HepG2 (cell line): ENCODE measurements at regions not wholly inside any gene's neighbourhood (a gene's known extent, or its start where the extent isn't known, plus 50 kb on each side); places are given as distances from the start of the nearest gene placed in this dataset.

ENCODE experiments used
- ATAC-seq: fragments of 200-7000 bp; cut with Tn5 transposase; 3 replicates; pipeline ENCODE4 v1.9.1; 2020; ENCODE audit warnings: mild to moderate bottlenecking, moderate library complexity
- BruUV-seq: library from RNA; stranded (reverse); fragments of 400-500 nt; replicated peaks from 2 replicates; lab custom pipeline; 2021; lab: Mats Ljungman, UMichigan
- CTCF ChIA-PET: fragments of 300-600 bp; formaldehyde crosslinking; extraction: SDS; loops from one replicate; lab custom pipeline; 2021; ENCODE audit warnings: low total read pairs, inconsistent platforms, low intra/inter-chr PET ratio; lab: Yijun Ruan, JAX
- POLR2A ChIA-PET: fragments of 350-600 bp; sonication (Branson Sonifier 250); formaldehyde crosslinking; loops from one replicate; lab custom pipeline; 2020; ENCODE audit warnings: antibody characterized with exemption, inconsistent platforms; lab: Yijun Ruan, JAX
- DNase-seq: peaks from one replicate; pipeline ENCODE4 v3.0.0-alpha.2; 2015; ENCODE audit warnings: low spot score
- FAIRE-seq: peaks from 3 replicates; lab custom pipeline; 2011; peaks lifted over from hg19 to GRCh38; lab: Jason Lieb, UNC
- H2AFZ ChIP-seq: one replicate; pipeline ENCODE4 v1.6.1; 2011; ENCODE audit warnings: low read length, inconsistent platforms
- H3K27ac ChIP-seq: fragments of 300-600 bp; 3 replicates; pipeline ENCODE4 v1.8.0; 2011; ENCODE audit warnings: mixed run types, mild to moderate bottlenecking, mixed read lengths, low read length, inconsistent platforms; ENCODE audit not compliant: insufficient read depth; ENCODE audit errors: extremely low read length
- H3K27me3 ChIP-seq, 2 experiments: fragments of 200-600 bp in 1 of 2; 2 replicates in 1 of 2; 3 replicates in 1 of 2; pipeline versions ENCODE4 v1.6.0 to v1.8.0; 2011; ENCODE audit warnings: low read length in 2 of 2, mild to moderate bottlenecking in 2 of 2, moderate library complexity in 2 of 2, inconsistent platforms in 1 of 2; ENCODE audit not compliant: insufficient read depth in 2 of 2, control insufficient read depth in 1 of 2
- H3K36me3 ChIP-seq, 2 experiments: fragments of 200-600 bp in 1 of 2; replicated peaks in 1 of 2; 2 replicates in 1 of 2; 3 replicates in 1 of 2; pipeline versions ENCODE4 v1.5.1 to v1.8.0; 2011; ENCODE audit warnings: low read length in 2 of 2, inconsistent platforms in 1 of 2; ENCODE audit not compliant: insufficient read depth in 2 of 2, control insufficient read depth in 1 of 2
- H3K4me1 ChIP-seq: 2 replicates; pipeline ENCODE4 v1.5.1; 2012; ENCODE audit warnings: low read length, inconsistent platforms; ENCODE audit not compliant: insufficient read depth
- H3K4me2 ChIP-seq: 2 replicates; pipeline ENCODE4 v1.6.0; 2011; ENCODE audit warnings: low read depth, low read length, inconsistent platforms
- H3K4me3 ChIP-seq, 3 experiments: fragments of 200-600 bp in 1 of 3; sonication (generic), shearing (Covaris generic) in 1 of 3; replicated peaks in 1 of 3; 2 replicates each; pipeline ENCODE4 v1.5.1; 2011 to 2016; ENCODE audit warnings: low read length in 3 of 3, inconsistent platforms in 2 of 3, low read depth in 2 of 3, mild to moderate bottlenecking in 2 of 3, control low read depth in 1 of 3, mixed read lengths in 1 of 3; ENCODE audit not compliant: insufficient read depth in 1 of 3
- H3K79me2 ChIP-seq: one replicate; pipeline ENCODE4 v1.6.1; 2011; ENCODE audit warnings: low read length, inconsistent platforms; ENCODE audit not compliant: insufficient read depth
- H3K9ac ChIP-seq: 2 replicates; pipeline ENCODE4 v1.6.0; 2011; ENCODE audit warnings: mild to moderate bottlenecking, low read depth, low read length, inconsistent platforms; ENCODE audit not compliant: insufficient read depth
- H3K9me3 ChIP-seq: 2 replicates; pipeline ENCODE4 v1.5.1; 2012; ENCODE audit warnings: mild to moderate bottlenecking, low read length
- H4K20me1 ChIP-seq: 2 replicates; pipeline ENCODE4 v1.6.0; 2011; ENCODE audit warnings: inconsistent platforms, mild to moderate bottlenecking, low read length, moderate library complexity; ENCODE audit not compliant: insufficient read depth
- ESRRA ChIP-seq: sonication (generic); formaldehyde crosslinking; IDR thresholded peaks from 2 replicates; pipeline ENCODE4 v1.5.1; 2020; ENCODE audit warnings: mild to moderate bottlenecking, low read depth, missing genetic modification reagents
- HCFC1 ChIP-seq: fragments of 150-350 bp; IDR thresholded peaks from 2 replicates; pipeline ENCODE4 v1.6.1; 2014; ENCODE audit warnings: low read depth, low read length
- IKZF1 ChIP-seq: fragments of 450-650 bp; IDR thresholded peaks from 2 replicates; pipeline ENCODE4 v1.7.1; 2016
- MXD3 ChIP-seq: IDR thresholded peaks from 2 replicates; pipeline ENCODE4 v1.6.1; 2016; ENCODE audit warnings: mild to moderate bottlenecking, missing biosample characterization, missing genetic modification reagents
- NKX3-1 ChIP-seq: sonication (generic); formaldehyde crosslinking; IDR thresholded peaks from 2 replicates; pipeline ENCODE4 v1.5.0; 2020; ENCODE audit warnings: missing genetic modification reagents
- ONECUT2 ChIP-seq: sonication (generic); formaldehyde crosslinking; IDR thresholded peaks from 2 replicates; pipeline ENCODE4 v1.4.0; 2020; ENCODE audit warnings: missing genetic modification reagents
- PRMT3 ChIP-seq: sonication (generic); formaldehyde crosslinking; IDR thresholded peaks from 2 replicates; pipeline ENCODE4 v1.8.1; 2022; ENCODE audit warnings: low read depth, mild to moderate bottlenecking, moderate library complexity, missing genetic modification reagents, borderline replicate concordance
- SMYD3 ChIP-seq: sonication (generic); formaldehyde crosslinking; IDR thresholded peaks from 2 replicates; pipeline ENCODE4 v1.8.1; 2023; ENCODE audit warnings: mild to moderate bottlenecking, missing genetic modification reagents
- SNRNP70 ChIP-seq: fragments of 200-400 bp; formaldehyde crosslinking; IDR thresholded peaks from 2 replicates; pipeline ENCODE4 v1.6.1; 2017; ENCODE audit warnings: mild to moderate bottlenecking, low read depth, low read length, moderate library complexity
- TCF7L2 ChIP-seq: IDR thresholded peaks from 2 replicates; pipeline ENCODE4 v1.6.1; 2011; ENCODE audit warnings: mild to moderate bottlenecking, low read depth, low read length, moderate library complexity
- ZBED4 ChIP-seq: sonication (generic); formaldehyde crosslinking; IDR thresholded peaks from 2 replicates; pipeline ENCODE4 v1.4.0; 2020; ENCODE audit warnings: missing genetic modification reagents, borderline replicate concordance
- ZFP41 ChIP-seq: sonication (generic); formaldehyde crosslinking; IDR thresholded peaks from 2 replicates; pipeline ENCODE4 v1.4.0; 2020; ENCODE audit warnings: mild to moderate bottlenecking, missing genetic modification reagents, borderline replicate concordance
- ZNF292 ChIP-seq: sonication (generic); formaldehyde crosslinking; IDR thresholded peaks from 2 replicates; pipeline ENCODE4 v1.8.1; 2022; ENCODE audit warnings: mild to moderate bottlenecking, low read depth, missing genetic modification reagents, borderline replicate concordance
- WGBS: methylation state at CpG from one replicate; pipeline ENCODE4 v1.1.6; 2017; ENCODE audit warnings: low lambda C conversion rate; 5-methylcytosine and 5-hydroxymethylcytosine counted together
- in situ Hi-C: cut with HindIII; loops from 2 replicates; pipeline ENCODE4 v1.10.0; 2017; ENCODE audit warnings: low pct_unique_long_range_greater_than_20kb; ENCODE audit not compliant: extremely low pct_ligation_motif_present
- intact Hi-C: fragments of 100-400 bp; cut with micrococcal nuclease; formaldehyde crosslinking; loops from one replicate; pipeline ENCODE4 v1.10.0; 2022; ENCODE audit not compliant: unreplicated experiment

DNA sequence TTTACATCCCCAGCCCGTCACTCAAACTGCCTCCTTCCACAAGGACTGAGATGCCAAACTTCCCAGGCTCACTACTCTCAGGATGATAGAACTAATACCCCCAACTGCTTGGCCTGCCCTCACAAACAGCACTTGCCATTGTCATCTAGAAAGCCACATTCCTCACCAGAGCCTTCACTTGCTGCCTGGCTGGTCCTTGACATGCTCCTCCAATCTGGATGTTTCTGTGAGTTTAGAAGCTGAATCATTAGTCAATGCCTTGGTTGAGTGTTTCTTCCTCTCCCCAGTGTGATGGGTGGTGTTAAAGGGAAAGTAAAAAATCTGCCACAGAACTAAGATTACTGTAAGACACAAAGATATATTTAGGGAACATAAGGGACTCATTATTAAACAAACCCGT lies 52.5 kb downstream of the MARCHF4 start:
- peaks cover 6 to 48% of the 10 kb centered on the region in 2 experiments for H3K27me3 ChIP-seq
- TF ChIP-seq MXD3 (no peak), SMYD3 (CRISPR knock-in tag) (no peak), PRMT3 (no peak)
- no peaks in the 10 kb centered on the region for H3K9me3 ChIP-seq
- DNase-seq: no peak
- 29% methylated on average over 2 of the region's 2 CpGs for WGBS
- H2AFZ ChIP-seq: no peak overlapping the region
- H3K4me2 ChIP-seq: no peak overlapping the region
- H3K79me2 ChIP-seq: no peaks in the 10 kb centered on the region
- no peak for ATAC-seq
- no TSS peak for BruUV-seq
- H3K27ac ChIP-seq: no peak overlapping the region
- no peak overlapping the region for H3K4me3 ChIP-seq
- no peaks in the 10 kb centered on the region for H4K20me1 ChIP-seq
- ChIA-PET POLR2A (no interaction called here), CTCF (no interaction called here)
- FAIRE-seq: no peak
- no peaks in the 10 kb centered on the region for H3K36me3 ChIP-seq
- H3K4me1 ChIP-seq: no peaks in the 10 kb centered on the region
- intact Hi-C loops: no loop called here
- in situ Hi-C loops: no loop called here
- H3K9ac ChIP-seq: no peak overlapping the region

DNA sequence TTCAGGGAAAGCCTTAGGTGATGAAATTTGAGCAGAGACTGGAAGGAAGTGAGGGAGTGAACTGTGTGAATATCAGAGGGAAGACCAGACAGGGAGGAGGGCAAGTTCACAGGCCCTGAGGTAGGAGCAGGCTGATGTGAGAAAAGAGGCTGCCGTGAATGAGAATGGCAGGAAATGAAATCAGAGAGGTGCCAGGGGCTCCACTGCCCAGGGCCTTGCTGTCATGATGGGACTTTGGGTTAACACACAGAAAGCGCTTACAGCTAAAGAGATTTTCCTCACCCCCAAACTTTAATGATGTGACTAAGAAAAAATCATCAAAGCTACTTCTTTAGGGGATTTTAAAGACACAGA lies 53.8 kb downstream of the MARCHF4 start:
- H3K9me3 ChIP-seq: no peaks in the 10 kb centered on the region
- intact Hi-C loops: no loop called here
- no peaks in the 10 kb centered on the region for H4K20me1 ChIP-seq
- peaks cover 6 to 48% of the 10 kb centered on the region in 2 experiments for H3K27me3 ChIP-seq
- CTCF ChIA-PET: no interaction called here
- no peaks in the 10 kb centered on the region for H3K4me1 ChIP-seq
- TF ChIP-seq ZBED4 (CRISPR knock-in tag) (no peak), ZNF292 (CRISPR knock-in tag) (no peak), NKX3-1 (CRISPR knock-in tag) (no peak), ONECUT2 (CRISPR knock-in tag) (no peak), ZFP41 (CRISPR knock-in tag) (no peak), HCFC1 (no peak), SNRNP70 (no peak), IKZF1 (no peak), ESRRA (CRISPR knock-in tag) (no peak), TCF7L2 (no peak)
- TF ChIP-seq, all 625 proteins: peak for 0
- in situ Hi-C loops: no loop called here
- Histone ChIP-seq H3K27ac (no peak overlapping the region), H3K36me3 (no peaks in the 10 kb centered on the region), H3K4me3 (no peak overlapping the region), H2AFZ (no peak overlapping the region), H3K9ac (no peak overlapping the region), H3K4me2 (no peak overlapping the region), H3K79me2 (no peaks in the 10 kb centered on the region)
- DNase-seq: no peak
- WGBS: 24% methylated on average over 2 of the region's 2 CpGs
- ATAC-seq: no peak
- POLR2A ChIA-PET: no interaction called here
- no peak for FAIRE-seq
- BruUV-seq: no TSS peak
